Sigmoid colon (tissue), 6 donors: ENCODE measurements at regions not wholly inside any gene's neighbourhood (a gene's known extent, or its start where the extent isn't known, plus 50 kb on each side); places are given as distances from the start of the nearest gene placed in this dataset.

Experiments used
- DNase-seq: peaks from one replicate; pipeline ENCODE4 v3.0.0-alpha.2; 2019
- H3K27ac ChIP-seq, 4 donors: fragments of 200-600 bp; sonication (generic); one replicate each; pipeline ENCODE4 v1.5.1; 2016 to 2019; ENCODE audit warnings: mild to moderate bottlenecking in 1 of 4
- H3K27me3 ChIP-seq, 3 donors: fragments of 200-600 bp; sonication (generic); one replicate each; pipeline ENCODE4 v1.5.1; 2019; ENCODE audit warnings: mild to moderate bottlenecking in 1 of 3
- H3K36me3 ChIP-seq, 4 donors: fragments of 200-600 bp; sonication (generic); one replicate each; pipeline ENCODE4 v1.5.1; 2016 to 2019
- H3K4me1 ChIP-seq, 4 donors: fragments of 200-600 bp; sonication (generic); one replicate each; pipeline ENCODE4 v1.5.1; 2017 to 2019
- H3K4me3 ChIP-seq, 4 donors: fragments of 200-600 bp; sonication (generic); one replicate each; pipeline ENCODE4 v1.5.1; 2017 to 2019; ENCODE audit warnings: mild to moderate bottlenecking in 2 of 4, moderate library complexity in 1 of 4
- H3K9me3 ChIP-seq, 4 donors: fragments of 200-600 bp in 3 of 4; sonication (generic) in 3 of 4; one replicate each; pipeline versions ENCODE4 v1.5.1 to v1.6.1; 2013 to 2019
- CTCF ChIP-seq, 4 experiments: fragments of 450-650 bp in 3 of 4; fragments of 200-600 bp in 1 of 4; IDR thresholded peaks; one replicate each; pipeline ENCODE4 v1.5.1; 2016 to 2019; ENCODE audit warnings: antibody characterized with exemption in 4 of 4, mild to moderate bottlenecking in 3 of 4, moderate library complexity in 2 of 4
- EP300 ChIP-seq, 4 donors: sonication (generic); formaldehyde crosslinking; IDR thresholded peaks; one replicate each; pipeline ENCODE4 v1.6.1; 2017; ENCODE audit warnings: antibody characterized with exemption in 4 of 4
- POLR2A ChIP-seq, 2 donors: fragments of 450-650 bp; IDR thresholded peaks; one replicate each; pipeline ENCODE4 v1.6.1; 2016; ENCODE audit warnings: antibody characterized with exemption in 2 of 2, mild to moderate bottlenecking in 2 of 2, moderate library complexity in 2 of 2
- POLR2AphosphoS5 ChIP-seq, 4 donors: sonication (generic); formaldehyde crosslinking; IDR thresholded peaks; one replicate each; pipeline ENCODE4 v1.6.1; 2017; ENCODE audit warnings: antibody characterized with exemption in 4 of 4
- WGBS, 2 donors: extraction: QIAGEN DNeasy Blood & Tissue Kit; methylation state at CpG; one replicate each; pipeline ENCODE4 v1.1.7; 2013; 5-methylcytosine and 5-hydroxymethylcytosine counted together
- intact Hi-C: fragments of 100-400 bp; cut with DNase I; formaldehyde crosslinking; loops from one replicate; pipeline ENCODE4 v1.15.1; 2023
- donor health status: healthy with polysubstance abuse.
- donor health status: healthy.

DNA sequence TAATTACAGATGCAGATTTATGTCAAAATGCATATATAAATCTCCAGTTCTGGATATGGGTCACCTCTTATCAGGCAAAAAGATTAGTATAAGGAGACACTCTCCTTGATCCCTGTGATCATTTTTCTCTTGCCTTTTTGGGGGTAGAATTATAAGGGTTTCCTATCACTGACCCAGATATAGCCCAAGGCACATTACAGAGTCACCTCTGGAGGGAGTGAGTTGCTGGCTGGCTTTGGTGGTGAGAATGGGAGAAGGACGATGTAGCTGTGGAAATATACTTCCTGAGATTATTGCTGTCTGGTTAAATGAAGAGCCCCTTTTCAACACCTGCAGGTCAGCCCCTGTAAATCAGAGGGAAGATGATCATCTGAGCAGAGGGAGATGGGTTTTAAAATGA, 418.7 kb downstream of the MTX2 start:
- H3K9me3 ChIP-seq: no peaks in the 10 kb centered on the region
- 84 to 88% methylated on average over 1 of the region's 1 CpG for WGBS, 2 donors
- no peak overlapping the region for H3K4me3 ChIP-seq
- no peaks in the 10 kb centered on the region for H3K27me3 ChIP-seq
- no peak for DNase-seq
- TF ChIP-seq CTCF (IDR thresholded peaks at IDR 0.05): no peak
- no peak for TF ChIP-seq POLR2A (IDR thresholded peaks at IDR 0.05)
- TF ChIP-seq EP300 (IDR thresholded peaks at IDR 0.05): no peak
- TF ChIP-seq POLR2AphosphoS5 (IDR thresholded peaks at IDR 0.05): no peak
- H3K36me3 ChIP-seq: no peaks in the 10 kb centered on the region
- intact Hi-C loops: no loop called here
- H3K27ac ChIP-seq: no peak overlapping the region
- H3K4me1 ChIP-seq: peaks cover 0 to 2% (median 0%) of the 10 kb centered on the region in 4 donors

- Histone ChIP-seq H3K4me1 (no peaks in the 10 kb centered on the region), H3K9me3 (no peaks in the 10 kb centered on the region), H3K27ac (no peak overlapping the region), H3K36me3 (no peaks in the 10 kb centered on the region), H3K4me3 (no peak overlapping the region), H3K27me3 (no peaks in the 10 kb centered on the region)
- DNase-seq: no peak
- intact Hi-C loops: no loop called here
- 55 to 64% methylated on average over 1 of the region's 1 CpG for WGBS, 2 donors
- TF ChIP-seq CTCF (IDR thresholded peaks at IDR 0.05) (no peak), POLR2A (IDR thresholded peaks at IDR 0.05) (no peak), POLR2AphosphoS5 (IDR thresholded peaks at IDR 0.05) (no peak), EP300 (IDR thresholded peaks at IDR 0.05) (no peak)
Measured at GRCh38 chr2:176689711-176690110, 420.5 kb downstream of the MTX2 start.

DNA sequence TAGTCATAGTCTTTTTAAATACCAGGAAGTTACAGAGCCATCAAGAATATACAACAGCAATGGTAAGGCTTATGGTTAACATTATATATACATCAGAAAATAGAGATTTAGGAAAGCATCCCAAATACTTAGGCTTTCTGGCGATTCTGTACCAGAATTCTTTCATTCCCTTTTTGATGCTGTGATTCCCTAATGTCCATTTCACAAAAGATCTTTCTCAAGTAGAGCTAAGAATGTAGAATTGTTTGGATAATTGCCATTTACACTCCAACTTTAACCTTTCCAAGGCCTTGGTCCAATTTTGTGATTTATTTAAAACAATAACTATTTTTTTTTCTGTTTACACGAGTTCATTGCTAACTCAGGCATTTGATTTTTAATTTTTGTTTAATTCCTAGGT, 422.2 kb downstream of the MTX2 start:
- Histone ChIP-seq H3K9me3 (no peaks in the 10 kb centered on the region), H3K4me3 (no peak overlapping the region), H3K36me3 (no peaks in the 10 kb centered on the region), H3K27ac (no peak overlapping the region), H3K27me3 (no peaks in the 10 kb centered on the region), H3K4me1 (no peaks in the 10 kb centered on the region)
- 73 to 77% methylated on average over 2 of the region's 2 CpGs for WGBS, 2 donors
- TF ChIP-seq CTCF (IDR thresholded peaks at IDR 0.05) (no peak), POLR2AphosphoS5 (IDR thresholded peaks at IDR 0.05) (no peak), POLR2A (IDR thresholded peaks at IDR 0.05) (no peak), EP300 (IDR thresholded peaks at IDR 0.05) (no peak)
- intact Hi-C loops: no loop called here
- no peak for DNase-seq

- DNase-seq: no peak
Measured at GRCh38 chr2:176692533-176692932, 423.3 kb downstream of the MTX2 start.

More at GRCh38 chr2:176692533-176692932, 423.3 kb downstream of the MTX2 start:
- Histone ChIP-seq H3K4me3 (no peak overlapping the region), H3K27me3 (no peaks in the 10 kb centered on the region), H3K4me1 (no peaks in the 10 kb centered on the region), H3K9me3 (no peaks in the 10 kb centered on the region), H3K27ac (no peak overlapping the region), H3K36me3 (no peaks in the 10 kb centered on the region)
- 87 to 88% methylated on average over 1 of the region's 1 CpG for WGBS, 2 donors
- no peak for TF ChIP-seq POLR2AphosphoS5 (IDR thresholded peaks at IDR 0.05)
- TF ChIP-seq CTCF (IDR thresholded peaks at IDR 0.05): no peak
- no peak for TF ChIP-seq POLR2A (IDR thresholded peaks at IDR 0.05)
- no peak for TF ChIP-seq EP300 (IDR thresholded peaks at IDR 0.05)
- intact Hi-C loops: no loop called here
